Kidney epithelial cell (primary cell): ENCODE measurements at regions not wholly inside any gene's neighbourhood (a gene's known extent, or its start where the extent isn't known, plus 50 kb on each side); places are given as distances from the start of the nearest gene placed in this dataset.

Source experiments
- DNase-seq: peaks from one replicate; pipeline ENCODE4 v3.0.0-alpha.2; 2010; ENCODE audit warnings: low read depth
- H3K27me3 ChIP-seq: 2 replicates; pipeline ENCODE4 v1.6.0; 2011; ENCODE audit warnings: low read length; ENCODE audit not compliant: control insufficient read depth, insufficient read depth
- H3K36me3 ChIP-seq: 2 replicates; pipeline ENCODE4 v1.5.1; 2011; ENCODE audit warnings: low read length; ENCODE audit not compliant: control insufficient read depth, insufficient read depth
- H3K4me3 ChIP-seq: 2 replicates; pipeline ENCODE4 v1.5.1; 2011; ENCODE audit warnings: low read depth, mild to moderate bottlenecking, control low read depth, low read length
- TF ChIP-seq, protein P1 (sequence below): IDR thresholded peaks from 2 replicates; pipeline ENCODE4 v1.5.1; 2011; ENCODE audit warnings: mild to moderate bottlenecking, moderate library complexity, low read length, control low read depth, inconsistent platforms; ENCODE audit not compliant: insufficient read depth, poor library complexity, severe bottlenecking

DNA sequence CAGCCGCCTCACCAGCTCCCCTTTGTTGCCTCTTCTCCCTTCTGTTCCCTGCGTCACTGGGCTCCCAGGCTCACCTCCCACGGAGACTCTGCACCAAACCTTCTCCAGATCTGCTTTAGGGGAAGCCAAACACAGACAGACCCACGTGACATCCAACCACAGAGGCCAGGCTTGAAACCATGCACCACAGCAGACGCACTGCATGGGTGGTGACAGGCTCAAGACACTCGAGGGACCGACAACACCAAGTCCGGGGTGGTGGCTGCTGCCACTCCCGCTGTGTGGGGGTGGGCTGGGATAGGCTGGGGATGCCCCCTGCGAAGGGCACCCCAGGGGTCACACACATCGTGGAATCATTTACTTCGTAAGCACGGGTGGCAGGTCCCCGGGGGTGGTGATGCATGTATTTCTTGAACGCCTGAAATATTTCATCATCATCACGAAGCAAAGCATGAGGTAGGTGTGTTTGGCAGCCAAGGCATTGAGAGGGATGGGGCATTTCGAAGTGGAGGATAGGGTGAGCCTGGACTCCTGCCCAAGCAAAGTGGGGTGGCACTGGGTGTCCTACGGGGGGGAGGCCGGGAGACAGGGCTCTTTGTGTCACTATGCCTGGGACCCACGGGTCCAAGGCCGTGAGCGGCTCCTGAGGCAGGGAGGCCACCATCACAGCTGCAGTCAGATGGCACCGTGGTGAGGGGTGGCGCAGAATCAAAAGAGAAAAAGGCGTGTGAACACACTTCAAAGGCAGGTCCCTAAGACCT lies 66.8 kb upstream of the RFLNA start:
- DNase-seq: no peak
- TF ChIP-seq, protein P1, sequence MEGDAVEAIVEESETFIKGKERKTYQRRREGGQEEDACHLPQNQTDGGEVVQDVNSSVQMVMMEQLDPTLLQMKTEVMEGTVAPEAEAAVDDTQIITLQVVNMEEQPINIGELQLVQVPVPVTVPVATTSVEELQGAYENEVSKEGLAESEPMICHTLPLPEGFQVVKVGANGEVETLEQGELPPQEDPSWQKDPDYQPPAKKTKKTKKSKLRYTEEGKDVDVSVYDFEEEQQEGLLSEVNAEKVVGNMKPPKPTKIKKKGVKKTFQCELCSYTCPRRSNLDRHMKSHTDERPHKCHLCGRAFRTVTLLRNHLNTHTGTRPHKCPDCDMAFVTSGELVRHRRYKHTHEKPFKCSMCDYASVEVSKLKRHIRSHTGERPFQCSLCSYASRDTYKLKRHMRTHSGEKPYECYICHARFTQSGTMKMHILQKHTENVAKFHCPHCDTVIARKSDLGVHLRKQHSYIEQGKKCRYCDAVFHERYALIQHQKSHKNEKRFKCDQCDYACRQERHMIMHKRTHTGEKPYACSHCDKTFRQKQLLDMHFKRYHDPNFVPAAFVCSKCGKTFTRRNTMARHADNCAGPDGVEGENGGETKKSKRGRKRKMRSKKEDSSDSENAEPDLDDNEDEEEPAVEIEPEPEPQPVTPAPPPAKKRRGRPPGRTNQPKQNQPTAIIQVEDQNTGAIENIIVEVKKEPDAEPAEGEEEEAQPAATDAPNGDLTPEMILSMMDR: no peak
- H3K27me3 ChIP-seq: no peaks in the 10 kb centered on the region
- H3K36me3 ChIP-seq: no peaks in the 10 kb centered on the region
- H3K4me3 ChIP-seq: no peak overlapping the region

DNA sequence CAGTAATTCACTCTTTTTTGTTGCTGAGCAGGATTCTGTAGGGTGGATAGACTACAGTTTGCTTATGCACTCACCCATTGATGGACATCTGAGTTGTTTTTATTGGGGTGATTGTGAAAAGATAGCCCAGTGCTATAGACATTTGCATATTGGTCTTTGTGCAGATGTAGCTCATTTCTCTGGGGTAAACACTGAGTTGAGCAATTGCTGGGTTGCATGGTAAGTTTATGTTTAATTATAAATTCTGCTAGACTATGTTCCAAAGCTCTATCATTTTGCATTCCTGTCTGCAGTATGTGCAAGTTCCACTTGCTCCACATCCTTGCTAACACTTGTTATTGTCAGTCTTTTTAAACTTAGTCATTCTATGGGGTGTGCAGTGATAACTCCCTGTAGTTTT lies 65.4 kb upstream of the RFLNA start:
- TF ChIP-seq, protein P1: no peak
- Histone ChIP-seq H3K27me3 (no peaks in the 10 kb centered on the region), H3K36me3 (no peaks in the 10 kb centered on the region), H3K4me3 (no peak overlapping the region)
- DNase-seq: no peak

DNA sequence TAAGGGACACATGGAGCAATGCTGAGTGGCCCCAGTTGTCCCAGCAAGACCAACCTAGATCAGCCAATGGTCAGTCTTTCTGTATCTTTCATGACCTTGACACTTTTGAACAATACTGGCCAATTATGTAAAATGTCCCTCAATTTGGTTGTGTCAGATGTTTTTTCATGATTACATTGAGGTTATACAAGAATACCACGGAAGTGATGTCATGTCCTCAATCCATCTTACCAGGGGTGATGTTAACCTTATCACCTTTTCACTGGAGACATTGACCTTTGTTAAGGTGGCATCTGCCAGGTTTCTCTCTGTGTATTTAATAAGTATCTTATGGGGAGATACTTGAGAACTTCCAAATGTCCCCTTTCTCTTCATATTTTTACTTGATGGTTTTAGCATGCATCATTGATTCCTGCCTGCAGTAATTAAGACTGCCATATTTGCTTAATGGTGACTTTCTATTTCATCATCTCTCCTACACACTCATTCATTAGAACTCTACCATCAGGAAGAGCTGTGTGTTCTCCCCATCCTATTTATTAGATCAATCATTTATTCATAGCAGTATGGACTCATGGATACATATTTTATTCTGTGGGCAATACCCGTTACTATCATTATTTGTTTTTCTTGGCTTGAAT lies 64.7 kb upstream of the RFLNA start:
- Histone ChIP-seq H3K36me3 (no peaks in the 10 kb centered on the region), H3K4me3 (no peak overlapping the region), H3K27me3 (no peaks in the 10 kb centered on the region)
- TF ChIP-seq, protein P1: no peak
- no peak for DNase-seq

DNA sequence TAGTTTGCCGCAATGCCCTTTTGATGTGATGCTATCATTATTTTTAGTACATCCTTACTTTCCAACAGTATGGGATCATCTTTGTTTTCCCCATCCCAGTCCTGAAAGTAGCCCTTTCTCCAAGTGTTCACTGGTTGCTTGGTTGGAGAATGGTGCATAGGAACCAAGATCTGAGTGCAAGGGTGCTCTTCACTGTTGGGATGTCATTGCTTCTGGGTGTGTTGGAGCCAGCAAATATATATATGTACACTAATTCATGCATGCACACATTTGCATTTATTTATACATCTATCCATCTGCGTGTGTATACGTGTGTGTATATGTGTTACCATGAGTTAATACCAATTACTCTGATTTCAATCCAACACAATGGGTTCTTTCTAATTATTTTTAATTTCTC lies 64.1 kb upstream of the RFLNA start:
- no peaks in the 10 kb centered on the region for H3K36me3 ChIP-seq
- no peak for DNase-seq
- no peaks in the 10 kb centered on the region for H3K27me3 ChIP-seq
- TF ChIP-seq, protein P1: no peak
- no peak overlapping the region for H3K4me3 ChIP-seq

DNA sequence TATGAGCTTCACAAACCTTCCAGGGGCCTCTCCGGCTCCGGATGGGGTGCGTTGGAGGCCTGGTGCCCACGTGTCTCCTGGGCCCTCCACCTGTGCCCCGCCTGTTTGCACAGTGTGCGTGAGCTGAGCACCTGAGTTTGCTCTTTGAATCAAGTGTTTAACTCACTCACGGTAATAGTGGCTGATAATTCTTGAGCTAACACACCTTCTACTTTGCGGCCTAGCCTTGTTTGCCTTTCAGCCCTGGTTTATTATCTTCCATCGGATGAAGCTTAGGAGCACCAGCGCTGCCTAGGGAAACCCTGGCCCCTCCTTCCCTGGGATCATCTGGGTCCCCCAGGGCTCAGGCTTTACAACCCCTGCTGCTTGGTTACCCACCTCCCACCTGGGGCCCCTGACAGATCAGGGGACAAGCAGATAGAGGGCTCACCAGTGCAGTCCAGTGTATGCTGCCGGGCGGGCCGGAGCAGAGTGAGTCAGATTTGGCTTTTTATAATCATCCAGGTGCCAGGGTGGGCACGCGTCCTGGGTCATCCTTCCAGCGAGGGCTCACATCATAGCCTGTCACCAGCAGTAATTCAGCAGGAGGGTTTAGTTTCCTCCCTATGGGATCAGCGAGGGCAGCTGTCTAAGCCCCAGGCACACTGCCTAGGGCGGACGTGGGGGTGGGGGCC lies 62.8 kb upstream of the RFLNA start:
- no peak for DNase-seq
- TF ChIP-seq, protein P1: no peak
- H3K27me3 ChIP-seq: no peaks in the 10 kb centered on the region
- H3K36me3 ChIP-seq: no peaks in the 10 kb centered on the region
- no peak overlapping the region for H3K4me3 ChIP-seq
